Heart right ventricle (tissue), 16 donors: ENCODE measurements at regions not wholly inside any gene's neighbourhood (a gene's known extent, or its start where the extent isn't known, plus 50 kb on each side); places are given as distances from the start of the nearest gene placed in this dataset.

Source experiments
- ATAC-seq, 8 donors: fragments of 200-7000 bp; cut with Tn5 transposase; one replicate each; pipeline ENCODE4 v1.9.1; 2020; ENCODE audit warnings: mild to moderate bottlenecking in 8 of 8, moderate library complexity in 8 of 8, moderate number of reproducible peaks in 1 of 8
- DNase-seq, 2 donors: peaks; one replicate each; pipeline ENCODE4 v3.0.0-alpha.2; 2020
- H3K27ac ChIP-seq, 10 donors: fragments of 200-600 bp; sonication (generic) in 2 of 10; one replicate each; pipeline versions ENCODE4 v1.5.0 to v1.8.0; 2020 to 2022; ENCODE audit warnings: mild to moderate bottlenecking in 3 of 10
- H3K27me3 ChIP-seq, 7 donors: fragments of 200-600 bp; one replicate each; pipeline ENCODE4 v1.8.0; 2021 to 2022; ENCODE audit warnings: mild to moderate bottlenecking in 2 of 7
- H3K36me3 ChIP-seq, 9 donors: fragments of 200-600 bp; sonication (generic) in 1 of 9; one replicate each; pipeline versions ENCODE4 v1.5.0 to v1.8.0; 2020 to 2022; ENCODE audit warnings: mild to moderate bottlenecking in 2 of 9
- H3K4me1 ChIP-seq, 9 donors: fragments of 200-600 bp; sonication (generic) in 1 of 9; one replicate each; pipeline versions ENCODE4 v1.5.0 to v1.8.0; 2020 to 2022; ENCODE audit warnings: mild to moderate bottlenecking in 4 of 9
- H3K4me3 ChIP-seq, 10 donors: fragments of 200-600 bp; sonication (generic) in 2 of 10; one replicate each; pipeline versions ENCODE4 v1.5.0 to v1.8.0; 2020 to 2022; ENCODE audit warnings: mild to moderate bottlenecking in 7 of 10, moderate library complexity in 2 of 10
- H3K9me3 ChIP-seq, 11 donors: fragments of 200-600 bp in 10 of 11; sonication (generic) in 2 of 11; one replicate each; pipeline versions ENCODE4 v1.5.0 to v1.8.0; 2013 to 2022; ENCODE audit warnings: mild to moderate bottlenecking in 2 of 11, control low read depth in 1 of 11, moderate library complexity in 1 of 11
- CTCF ChIP-seq, 9 donors: fragments of 200-600 bp; sonication (generic) in 2 of 9; IDR thresholded peaks; one replicate each; pipeline versions ENCODE4 v1.5.0 to v1.8.0; 2021 to 2022; ENCODE audit warnings: antibody characterized with exemption in 9 of 9, mild to moderate bottlenecking in 5 of 9, moderate library complexity in 1 of 9
- WGBS, 2 donors: extraction: QIAGEN DNeasy Blood & Tissue Kit; methylation state at CpG; one replicate each; pipeline ENCODE4 v1.1.7; 2013; ENCODE audit warnings: inconsistent platforms in 1 of 2; 5-methylcytosine and 5-hydroxymethylcytosine counted together
- intact Hi-C, 10 donors: fragments of 100-400 bp; cut with DNase I; formaldehyde crosslinking; loops; one replicate each; pipeline versions ENCODE4 v1.11.1 to v1.14.2; 2022
- donor health status: Arrhythmogenic right ventricular cardiomyopathy.
- donor health status: ischemic (EF 13 %, LVEDD 7.1; RV severe dilation, severe dysfunction).
- donor health status: healthy with polysubstance abuse.
- donor health status: DM: no; HTN: yes; CAD: no.
- donor health status: DM: no; HTN: no; CAD: no.
- donor health status: ischemic (EF 25% LVEDD 6.9; RV normal size, moderate dysfunction).
- donor health status: ischemic (EF 25% LVEDD 5.7; RV mildly dilated, moderate dysfunction).
- donor health status: healthy.
- donor health status: DM: yes; HTN: yes; CAD: no.
- donor health status: Ischemic cardiomyopathy.
- donor health status: ischemic (EF 35%, LVEDD 5.7; RV mildly dilated, moderate dysfunction).
- donor health status: nonischemic (EF 11% LVEDD 7.7; RV severe dilation, severe dysfunction).
- donor health status: DM: yes; HTN: yes; CAD: no.
- donor health status: PGD.
- donor health status: ischemic (EF 29% LVEDD 5.4; RV normal size, mild dysfunction).
- donor health status: nonischemic (EF 23%, LVEDD 6.1; RV moderate dilation, normal function).

- H3K4me3 ChIP-seq: no peak overlapping the region
- DNase-seq (no peak), ATAC-seq (no peak)
- TF ChIP-seq CTCF (IDR thresholded peaks at IDR 0.05): no peak
- 73 to 83% methylated on average over 4 of the region's 4 CpGs for WGBS, 2 donors
- H3K9me3 ChIP-seq: peaks cover 0 to 8% (median 0%) of the 10 kb centered on the region in 11 donors
- H3K27me3 ChIP-seq: no peaks in the 10 kb centered on the region
- H3K27ac ChIP-seq: no peak overlapping the region
- intact Hi-C loops: no loop called here
- H3K4me1 ChIP-seq: no peaks in the 10 kb centered on the region
- H3K36me3 ChIP-seq: no peaks in the 10 kb centered on the region
Measured at GRCh38 chr16:26374279-26374925, 682.6 kb downstream of the HS3ST4 start.

- Histone ChIP-seq H3K27ac (no peak overlapping the region), H3K36me3 (no peaks in the 10 kb centered on the region), H3K9me3 (no peaks in the 10 kb centered on the region), H3K4me3 (no peak overlapping the region), H3K4me1 (no peaks in the 10 kb centered on the region), H3K27me3 (peaks cover 0 to 5% (median 0%) of the 10 kb centered on the region in 7 donors)
- 67 to 69% methylated on average over 2 of the region's 2 CpGs for WGBS, 2 donors
- ATAC-seq (no peak), DNase-seq (no peak)
- TF ChIP-seq CTCF (IDR thresholded peaks at IDR 0.05): no peak
- intact Hi-C loops: no loop called here
Measured at GRCh38 chr16:26382586-26382985, 684.1 kb upstream of the C16orf82 start.

- no peak for TF ChIP-seq CTCF (IDR thresholded peaks at IDR 0.05)
- Histone ChIP-seq H3K27ac (no peak overlapping the region), H3K36me3 (no peaks in the 10 kb centered on the region), H3K4me1 (no peaks in the 10 kb centered on the region), H3K4me3 (no peak overlapping the region), H3K9me3 (no peaks in the 10 kb centered on the region), H3K27me3 (peaks cover 0 to 5% (median 0%) of the 10 kb centered on the region in 7 donors)
- intact Hi-C loops: no loop called here
- 57 to 58% methylated on average over 3 of the region's 3 CpGs for WGBS, 2 donors
- DNase-seq: no peak
- no peak for ATAC-seq
Measured at GRCh38 chr16:26386096-26386495, 680.6 kb upstream of the C16orf82 start.

- Histone ChIP-seq H3K4me3 (no peak overlapping the region), H3K9me3 (no peaks in the 10 kb centered on the region), H3K27ac (no peak overlapping the region), H3K27me3 (no peaks in the 10 kb centered on the region), H3K36me3 (no peaks in the 10 kb centered on the region), H3K4me1 (no peaks in the 10 kb centered on the region)
- DNase-seq (no peak), ATAC-seq (no peak)
- no peak for TF ChIP-seq CTCF (IDR thresholded peaks at IDR 0.05)
- intact Hi-C loops: loop anchor here in 1 of 10 donors (10.0 kb wide), 1 partner anchor 87 kb away; no protein-coding TSS in a partner anchor
Measured at GRCh38 chr16:26391833-26392232, 674.9 kb upstream of the C16orf82 start.
